Activated CD4-positive, alpha-beta T cell treated with anti-CD3 and anti-CD28 coated beads, Interleukin-2, amount 10 ng/mL, durations not matched to agents 7 days and 5 days (primary cell): ENCODE measurements at regions not wholly inside any gene's neighbourhood (a gene's known extent, or its start where the extent isn't known, plus 50 kb on each side); places are given as distances from the start of the nearest gene placed in this dataset.

ENCODE experiments used
- CTCF ChIA-PET: fragments of 350-600 bp; sonication (Branson Sonifier 250); formaldehyde crosslinking; loops from one replicate; lab custom pipeline; 2021; ENCODE audit warnings: antibody characterized with exemption; lab: Charles Lee
- POLR2A ChIA-PET: fragments of 350-600 bp; sonication (Branson Sonifier 250); formaldehyde crosslinking; loops from one replicate; lab custom pipeline; 2021; ENCODE audit warnings: antibody characterized with exemption; lab: Charles Lee
- DNase-seq: peaks from one replicate; pipeline ENCODE4 v3.0.0-alpha.2; 2020
- H3K27ac Mint-ChIP-seq: one replicate; pipeline ENCODE4 v1.8.0; 2021; ENCODE audit warnings: mild to moderate bottlenecking, moderate library complexity, mixed read lengths
- H3K27me3 Mint-ChIP-seq: one replicate; pipeline ENCODE4 v1.8.0; 2021; ENCODE audit warnings: mixed read lengths
- H3K36me3 Mint-ChIP-seq: one replicate; pipeline ENCODE4 v1.8.0; 2021; ENCODE audit warnings: low read depth, mixed read lengths
- H3K4me1 Mint-ChIP-seq: one replicate; pipeline ENCODE4 v1.8.0; 2021; ENCODE audit warnings: mixed read lengths
- H3K4me3 Mint-ChIP-seq: one replicate; pipeline ENCODE4 v1.8.0; 2021; ENCODE audit warnings: mild to moderate bottlenecking, moderate library complexity, mixed read lengths
- H3K9me3 Mint-ChIP-seq: one replicate; pipeline ENCODE4 v1.8.0; 2021; ENCODE audit warnings: mixed read lengths

DNA sequence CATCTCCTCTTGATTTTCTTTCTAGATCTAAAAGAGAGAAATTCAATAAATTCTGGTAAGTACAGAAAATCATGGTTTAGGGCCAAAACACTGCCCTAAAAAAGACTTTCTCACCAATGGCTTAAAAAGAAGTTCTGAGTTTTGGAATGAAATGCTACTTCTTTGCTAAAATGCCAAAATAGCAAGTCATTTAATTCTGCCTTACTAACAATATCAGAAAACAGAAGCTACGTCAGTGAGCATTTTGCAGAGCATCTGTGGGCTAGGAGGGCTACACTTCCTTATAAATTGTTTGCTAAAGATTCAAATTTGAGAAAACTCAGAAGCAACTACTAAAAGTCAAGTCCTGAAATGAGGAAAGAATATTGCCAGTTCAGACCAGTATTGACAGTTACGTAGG lies 560.8 kb upstream of the CELF2 start:
- Mint-ChIP-seq H3K36me3 (no peaks in the 10 kb centered on the region), H3K4me3 (no peak overlapping the region), H3K27ac (no peak overlapping the region), H3K9me3 (no peaks in the 10 kb centered on the region), H3K4me1 (no peaks in the 10 kb centered on the region), H3K27me3 (peaks cover 2% of the 10 kb centered on the region)
- CTCF ChIA-PET = no interaction called here
- POLR2A ChIA-PET = no interaction called here
- DNase-seq = no peak

GRCh38 chr10:10460451-10460850 lies 557.2 kb upstream of the CELF2 start:
- no peaks in the 10 kb centered on the region for H3K4me1 Mint-ChIP-seq
- DNase-seq = no peak
- H3K27ac Mint-ChIP-seq = no peak overlapping the region
- no peaks in the 10 kb centered on the region for H3K9me3 Mint-ChIP-seq
- ChIA-PET POLR2A (no interaction called here), CTCF (no interaction called here)
- peaks cover 2% of the 10 kb centered on the region for H3K27me3 Mint-ChIP-seq
- H3K4me3 Mint-ChIP-seq = no peak overlapping the region
- H3K36me3 Mint-ChIP-seq = no peaks in the 10 kb centered on the region

DNA sequence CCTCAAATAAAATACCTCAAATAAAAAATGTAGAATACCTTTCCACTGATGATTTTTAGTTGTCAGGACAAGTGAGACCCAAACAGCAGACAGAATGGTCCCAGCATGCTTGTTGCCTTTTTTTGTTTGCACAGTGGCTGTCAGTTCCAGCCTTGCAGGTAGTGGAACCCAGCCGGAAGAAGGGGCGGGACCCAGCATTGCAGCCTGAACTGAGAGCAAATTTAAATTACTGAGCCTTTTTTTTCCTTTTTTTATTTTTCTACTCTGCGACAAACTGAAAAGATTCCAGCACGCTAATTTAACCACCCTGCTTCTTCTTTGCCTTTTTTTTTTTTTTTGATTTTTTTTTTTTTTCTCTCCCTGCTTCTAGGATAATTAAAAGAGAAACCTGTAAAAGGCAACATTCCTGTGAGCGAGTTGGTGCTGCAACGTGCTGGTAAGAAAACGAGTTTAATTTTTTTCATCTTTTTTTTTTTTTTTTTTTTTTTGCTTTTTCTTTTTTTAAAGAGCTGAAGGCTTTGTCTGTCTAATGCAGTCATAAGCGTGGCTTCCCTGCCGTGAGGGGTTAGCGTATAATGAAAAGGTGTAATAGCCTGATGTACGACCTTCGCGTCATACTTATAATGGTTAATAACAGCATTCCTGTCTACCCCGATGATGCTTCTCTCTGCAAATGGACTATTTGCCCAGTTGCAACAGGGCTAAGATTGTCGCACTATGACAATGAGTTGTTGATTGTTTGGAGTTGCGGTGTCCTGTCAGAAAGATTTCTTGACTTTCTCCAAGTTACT lies 555.3 kb upstream of the CELF2 start:
- H3K27ac Mint-ChIP-seq = no peak overlapping the region
- peaks cover 4% of the 10 kb centered on the region for H3K27me3 Mint-ChIP-seq
- POLR2A ChIA-PET = no interaction called here
- H3K9me3 Mint-ChIP-seq = no peaks in the 10 kb centered on the region
- no peaks in the 10 kb centered on the region for H3K36me3 Mint-ChIP-seq
- no peaks in the 10 kb centered on the region for H3K4me1 Mint-ChIP-seq
- CTCF ChIA-PET = no interaction called here
- H3K4me3 Mint-ChIP-seq = no peak overlapping the region
- DNase-seq = no peak

DNA sequence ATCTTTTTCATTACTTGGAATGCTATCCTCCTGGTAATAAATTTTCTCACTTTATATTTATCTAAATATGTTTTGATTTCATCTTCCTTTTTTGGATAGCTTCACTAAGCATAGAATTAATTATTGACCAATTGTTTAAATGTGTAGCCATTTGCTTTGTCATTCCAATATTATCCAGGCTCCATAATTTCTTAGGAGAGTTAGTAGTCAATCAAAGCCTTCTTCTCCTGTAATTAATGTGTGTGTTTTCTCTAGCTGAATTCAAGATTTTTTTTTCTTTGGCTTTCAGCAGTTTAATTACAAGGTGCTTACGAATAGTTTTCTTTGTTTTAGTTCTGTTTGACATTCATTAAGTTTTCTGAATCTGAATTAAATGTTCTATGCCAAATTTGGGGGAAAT lies 545.9 kb upstream of the CELF2 start:
- H3K27ac Mint-ChIP-seq = no peak overlapping the region

DNA sequence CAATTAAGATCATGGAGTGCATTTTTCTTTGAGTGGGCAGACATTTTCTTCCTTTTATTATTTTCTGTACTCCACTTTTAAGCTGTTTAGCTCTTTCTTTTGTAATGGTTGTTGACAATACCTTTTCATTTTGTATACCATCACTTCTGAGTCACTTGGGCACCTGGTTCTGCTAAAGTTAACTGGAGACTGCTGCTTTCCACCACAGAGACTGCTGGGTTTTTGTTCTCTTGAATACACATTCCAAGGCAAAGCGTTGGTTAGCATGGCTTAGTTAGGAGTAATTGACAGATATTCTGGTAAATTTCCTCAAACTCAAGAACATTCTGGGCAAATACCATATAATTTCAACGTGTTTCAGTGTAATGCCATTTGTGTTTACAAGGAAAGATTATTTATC lies 541.9 kb upstream of the CELF2 start:
- H3K4me3 Mint-ChIP-seq = no peak overlapping the region
- CTCF ChIA-PET = no interaction called here
- no peak for DNase-seq
- POLR2A ChIA-PET = no interaction called here
- H3K36me3 Mint-ChIP-seq = no peaks in the 10 kb centered on the region
- H3K27ac Mint-ChIP-seq = no peak overlapping the region
- H3K4me1 Mint-ChIP-seq = no peaks in the 10 kb centered on the region
- no peaks in the 10 kb centered on the region for H3K27me3 Mint-ChIP-seq
- H3K9me3 Mint-ChIP-seq = no peaks in the 10 kb centered on the region

More for the DNA sequence above, 545.9 kb upstream of the CELF2 start:
- no peaks in the 10 kb centered on the region for H3K4me1 Mint-ChIP-seq
- no peak for DNase-seq
- H3K27me3 Mint-ChIP-seq = peaks cover 2% of the 10 kb centered on the region
- POLR2A ChIA-PET = no interaction called here
- CTCF ChIA-PET = no interaction called here
- H3K4me3 Mint-ChIP-seq = no peak overlapping the region
- no peaks in the 10 kb centered on the region for H3K9me3 Mint-ChIP-seq
- H3K36me3 Mint-ChIP-seq = no peaks in the 10 kb centered on the region

- Mint-ChIP-seq H3K4me1 (no peaks in the 10 kb centered on the region), H3K9me3 (no peaks in the 10 kb centered on the region), H3K27ac (no peak overlapping the region), H3K36me3 (no peaks in the 10 kb centered on the region), H3K27me3 (peaks cover 9% of the 10 kb centered on the region), H3K4me3 (no peak overlapping the region)
- POLR2A ChIA-PET = no interaction called here
- CTCF ChIA-PET = no interaction called here
- DNase-seq = no peak
These were observed 539.8 kb upstream of the CELF2 start for GRCh38 chr10:10477844-10478243.

DNA sequence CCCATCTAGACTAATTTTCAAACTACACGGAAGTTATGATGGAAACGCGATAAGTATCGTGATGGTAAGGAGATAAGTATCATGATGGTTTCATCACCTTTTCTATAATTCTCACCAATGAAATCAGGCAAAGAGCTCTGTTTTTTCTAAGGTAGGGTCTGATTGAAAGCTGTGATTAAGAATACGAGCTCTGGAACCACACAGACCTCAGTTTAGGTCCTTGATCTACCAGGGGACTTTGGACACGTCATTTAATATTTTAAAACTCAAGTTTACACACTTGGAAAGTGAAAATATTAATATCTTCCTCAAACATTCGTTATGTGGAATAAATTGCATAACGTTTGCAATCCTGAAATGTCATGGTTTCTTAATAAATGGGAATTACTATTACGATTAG lies 538.2 kb upstream of the CELF2 start:
- Mint-ChIP-seq H3K4me1 (no peaks in the 10 kb centered on the region), H3K27me3 (peaks cover 9% of the 10 kb centered on the region), H3K4me3 (no peak overlapping the region), H3K27ac (no peak overlapping the region), H3K9me3 (no peaks in the 10 kb centered on the region), H3K36me3 (no peaks in the 10 kb centered on the region)
- DNase-seq = no peak
- CTCF ChIA-PET = no interaction called here
- POLR2A ChIA-PET = no interaction called here

GRCh38 chr10:10482613-10483012 lies 535.1 kb upstream of the CELF2 start:
- no peaks in the 10 kb centered on the region for H3K4me1 Mint-ChIP-seq
- no peak for DNase-seq
- CTCF ChIA-PET = no interaction called here
- H3K27ac Mint-ChIP-seq = no peak overlapping the region
- H3K36me3 Mint-ChIP-seq = no peaks in the 10 kb centered on the region
- H3K9me3 Mint-ChIP-seq = no peaks in the 10 kb centered on the region
- POLR2A ChIA-PET = no interaction called here
- H3K4me3 Mint-ChIP-seq = no peak overlapping the region
- peaks cover 9% of the 10 kb centered on the region for H3K27me3 Mint-ChIP-seq

GRCh38 chr10:10489076-10489475 lies 528.6 kb upstream of the CELF2 start:
- H3K9me3 Mint-ChIP-seq = no peaks in the 10 kb centered on the region
- peaks cover 7% of the 10 kb centered on the region for H3K27me3 Mint-ChIP-seq
- no peaks in the 10 kb centered on the region for H3K36me3 Mint-ChIP-seq
- ChIA-PET POLR2A (no interaction called here), CTCF (no interaction called here)
- no peak overlapping the region for H3K27ac Mint-ChIP-seq
- H3K4me1 Mint-ChIP-seq = no peaks in the 10 kb centered on the region
- no peak for DNase-seq
- H3K4me3 Mint-ChIP-seq = no peak overlapping the region

- ChIA-PET POLR2A (no interaction called here), CTCF (no interaction called here)
- no peak for DNase-seq
- no peak overlapping the region for H3K4me3 Mint-ChIP-seq
- no peak overlapping the region for H3K27ac Mint-ChIP-seq
- no peaks in the 10 kb centered on the region for H3K36me3 Mint-ChIP-seq
- no peaks in the 10 kb centered on the region for H3K9me3 Mint-ChIP-seq
- H3K4me1 Mint-ChIP-seq = no peaks in the 10 kb centered on the region
- H3K27me3 Mint-ChIP-seq = peaks cover 7% of the 10 kb centered on the region
These were observed 527.7 kb upstream of the CELF2 start for GRCh38 chr10:10489805-10490571.

GRCh38 chr10:10490581-10490980 lies 527.1 kb upstream of the CELF2 start:
- ChIA-PET CTCF (no interaction called here), POLR2A (no interaction called here)
- Mint-ChIP-seq H3K27ac (no peak overlapping the region), H3K9me3 (no peaks in the 10 kb centered on the region), H3K4me3 (no peak overlapping the region), H3K27me3 (peaks cover 7% of the 10 kb centered on the region), H3K4me1 (no peaks in the 10 kb centered on the region), H3K36me3 (no peaks in the 10 kb centered on the region)
- DNase-seq = no peak

- Mint-ChIP-seq H3K4me1 (no peaks in the 10 kb centered on the region), H3K4me3 (no peak overlapping the region), H3K27ac (no peak overlapping the region), H3K9me3 (no peaks in the 10 kb centered on the region), H3K27me3 (peaks cover 9% of the 10 kb centered on the region), H3K36me3 (no peaks in the 10 kb centered on the region)
- ChIA-PET POLR2A (interaction anchor here (0.6 kb wide), 1 partner anchor 21 kb away, joined by 3 read pairs; no protein-coding TSS in a partner anchor), CTCF (no interaction called here)
- no peak for DNase-seq
These were observed 525.3 kb upstream of the CELF2 start for GRCh38 chr10:10492420-10492819.

DNA sequence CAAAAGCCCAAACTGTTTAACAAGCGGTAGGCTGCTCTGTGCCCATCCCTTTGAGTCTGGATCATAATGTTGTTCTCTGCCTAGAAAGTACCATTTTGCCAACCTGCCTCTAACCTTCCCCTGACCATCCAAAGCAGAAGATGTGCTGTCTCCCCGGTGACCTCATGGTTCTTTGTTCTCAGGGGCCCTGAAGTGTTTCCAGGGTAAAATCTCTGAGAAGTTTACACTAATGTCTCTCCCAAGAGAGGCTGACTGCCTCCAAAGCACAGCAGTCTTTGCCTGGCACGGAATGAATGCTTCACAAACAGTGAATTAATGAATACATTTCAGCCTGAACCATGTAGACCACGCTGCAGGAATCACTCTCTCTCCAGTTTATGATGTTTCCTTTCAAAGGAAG lies 523.8 kb upstream of the CELF2 start:
- DNase-seq = no peak

More for the DNA sequence above, 523.8 kb upstream of the CELF2 start:
- no peaks in the 10 kb centered on the region for H3K9me3 Mint-ChIP-seq
- no peaks in the 10 kb centered on the region for H3K36me3 Mint-ChIP-seq
- ChIA-PET CTCF (no interaction called here), POLR2A (no interaction called here)
- H3K27me3 Mint-ChIP-seq = peaks cover 7% of the 10 kb centered on the region
- no peak overlapping the region for H3K4me3 Mint-ChIP-seq
- no peak overlapping the region for H3K27ac Mint-ChIP-seq
- H3K4me1 Mint-ChIP-seq = no peaks in the 10 kb centered on the region
